Fibroblast of lung (primary cell): ENCODE measurements at regions not wholly inside any gene's neighbourhood (a gene's known extent, or its start where the extent isn't known, plus 50 kb on each side); places are given as distances from the start of the nearest gene placed in this dataset.

Experiments used
- DNase-seq, 2 donors: peaks; one replicate each; pipeline versions ENCODE4 v3.0.0 to v3.0.0-alpha.2; 2010; ENCODE audit warnings: low read depth in 2 of 2
- H2AFZ ChIP-seq: 2 replicates; pipeline ENCODE4 v1.5.1; 2012; ENCODE audit warnings: low read length, control low read depth, inconsistent platforms
- H3K27ac ChIP-seq: 2 replicates; pipeline ENCODE4 v1.5.1; 2011; ENCODE audit warnings: low read length, control low read depth; ENCODE audit not compliant: insufficient read depth
- H3K27me3 ChIP-seq: 2 replicates; pipeline ENCODE4 v1.5.1; 2011; ENCODE audit warnings: mild to moderate bottlenecking, low read length; ENCODE audit not compliant: control insufficient read depth, insufficient read depth
- H3K36me3 ChIP-seq: 2 replicates; pipeline ENCODE4 v1.5.1; 2011; ENCODE audit warnings: low read length; ENCODE audit not compliant: control insufficient read depth, insufficient read depth
- H3K4me1 ChIP-seq: 2 replicates; pipeline ENCODE4 v1.5.1; 2011; ENCODE audit warnings: low read length; ENCODE audit not compliant: control insufficient read depth, insufficient read depth; ENCODE audit errors: extremely low read depth
- H3K4me2 ChIP-seq: 2 replicates; pipeline ENCODE4 v1.5.1; 2011; ENCODE audit warnings: low read length, control low read depth; ENCODE audit not compliant: insufficient read depth; ENCODE audit errors: extremely low read depth
- H3K4me3 ChIP-seq, 4 experiments: fragments of 200-600 bp in 1 of 4; sonication (generic) in 1 of 4; replicated peaks in 1 of 4; 2 replicates each; pipeline ENCODE4 v1.5.1; 2011 to 2016; ENCODE audit warnings: low read length in 4 of 4, low read depth in 3 of 4, mild to moderate bottlenecking in 3 of 4, control low read depth in 2 of 4, inconsistent platforms in 1 of 4, mixed read lengths in 1 of 4; ENCODE audit not compliant: insufficient read depth in 1 of 4; ENCODE audit errors: control extremely low read depth in 1 of 4
- H3K79me2 ChIP-seq: 2 replicates; pipeline ENCODE4 v1.5.1; 2012; ENCODE audit warnings: mild to moderate bottlenecking, low read length, inconsistent platforms; ENCODE audit not compliant: control insufficient read depth, insufficient read depth
- H3K9ac ChIP-seq: 2 replicates; pipeline ENCODE4 v1.5.1; 2011; ENCODE audit warnings: mild to moderate bottlenecking, low read length, control low read depth; ENCODE audit not compliant: insufficient read depth
- H3K9me3 ChIP-seq: 2 replicates; pipeline ENCODE4 v1.5.1; 2012; ENCODE audit warnings: low read depth, low read length; ENCODE audit not compliant: control insufficient read depth, insufficient read depth
- H4K20me1 ChIP-seq: 2 replicates; pipeline ENCODE4 v1.5.1; 2011; ENCODE audit warnings: low read length; ENCODE audit not compliant: control insufficient read depth, insufficient read depth; ENCODE audit errors: extremely low read depth
- CTCF ChIP-seq, 2 donors: IDR thresholded peaks in 1 of 2; conservative IDR thresholded peaks in 1 of 2; 1 replicate in 1 of 2; 2 replicates in 1 of 2; pipeline ENCODE4 v1.5.1; 2011 to 2012; ENCODE audit warnings: low read length in 2 of 2, control low read depth in 1 of 2, inconsistent platforms in 1 of 2, low read depth in 1 of 2, mild to moderate bottlenecking in 1 of 2
- EZH2 ChIP-seq: IDR thresholded peaks from 2 replicates; pipeline ENCODE4 v1.5.1; 2012; ENCODE audit warnings: low read length, control low read depth, mild to moderate bottlenecking; ENCODE audit errors: missing control alignments

- no peaks in the 10 kb centered on the region for H3K36me3 ChIP-seq
- no peak overlapping the region for H3K27ac ChIP-seq
- no peak overlapping the region for H3K4me3 ChIP-seq
- no peaks in the 10 kb centered on the region for H4K20me1 ChIP-seq
- H3K4me2 ChIP-seq: no peak overlapping the region
- no peaks in the 10 kb centered on the region for H3K79me2 ChIP-seq
- no peaks in the 10 kb centered on the region for H3K9me3 ChIP-seq
- H3K9ac ChIP-seq: no peak overlapping the region
- H2AFZ ChIP-seq: no peak overlapping the region
- no peaks in the 10 kb centered on the region for H3K27me3 ChIP-seq
- no peak for DNase-seq
- TF ChIP-seq EZH2 (no peak), CTCF (conservative IDR thresholded peaks at IDR 0.05 in 1 of 2, IDR thresholded peaks at IDR 0.05 in 1 of 2; ENCODE audit: low read depth in 1 of 2, low read length in 2 of 2) (no peak)
- H3K4me1 ChIP-seq: no peaks in the 10 kb centered on the region
These were observed 914.4 kb upstream of the ACO1 start for GRCh38 chr9:31470051-31470450.

GRCh38 chr9:31471010-31471409 is 913.4 kb upstream of the ACO1 start:
- no peaks in the 10 kb centered on the region for H3K9me3 ChIP-seq
- no peaks in the 10 kb centered on the region for H3K36me3 ChIP-seq
- no peak overlapping the region for H2AFZ ChIP-seq
- H3K27ac ChIP-seq: no peak overlapping the region
- H3K4me3 ChIP-seq: no peak overlapping the region
- no peak overlapping the region for H3K4me2 ChIP-seq
- TF ChIP-seq EZH2 (no peak), CTCF (conservative IDR thresholded peaks at IDR 0.05 in 1 of 2, IDR thresholded peaks at IDR 0.05 in 1 of 2; ENCODE audit: low read depth in 1 of 2, low read length in 2 of 2) (no peak)
- no peaks in the 10 kb centered on the region for H3K79me2 ChIP-seq
- no peak for DNase-seq
- H4K20me1 ChIP-seq: no peaks in the 10 kb centered on the region
- H3K4me1 ChIP-seq: no peaks in the 10 kb centered on the region
- H3K9ac ChIP-seq: no peak overlapping the region
- H3K27me3 ChIP-seq: no peaks in the 10 kb centered on the region

GRCh38 chr9:31486630-31487029 is 897.8 kb upstream of the ACO1 start:
- H3K4me3 ChIP-seq: no peak overlapping the region
- no peak for TF ChIP-seq CTCF (conservative IDR thresholded peaks at IDR 0.05 in 1 of 2, IDR thresholded peaks at IDR 0.05 in 1 of 2; ENCODE audit: low read depth in 1 of 2, low read length in 2 of 2)
- no peak for TF ChIP-seq EZH2
- no peaks in the 10 kb centered on the region for H3K79me2 ChIP-seq
- H4K20me1 ChIP-seq: no peaks in the 10 kb centered on the region
- no peak overlapping the region for H3K9ac ChIP-seq
- no peak overlapping the region for H3K27ac ChIP-seq
- no peak overlapping the region for H2AFZ ChIP-seq
- DNase-seq: no peak
- H3K4me1 ChIP-seq: no peaks in the 10 kb centered on the region
- no peak overlapping the region for H3K4me2 ChIP-seq
- H3K27me3 ChIP-seq: no peaks in the 10 kb centered on the region
- H3K9me3 ChIP-seq: no peaks in the 10 kb centered on the region
- H3K36me3 ChIP-seq: no peaks in the 10 kb centered on the region
